GM23338 (cell line): ENCODE measurements at regions not wholly inside any gene's neighbourhood (a gene's known extent, or its start where the extent isn't known, plus 50 kb on each side); places are given as distances from the start of the nearest gene placed in this dataset.

Experiments used
- ATAC-seq: fragments of 200-7000 bp; cut with Tn5 transposase; 3 replicates; pipeline ENCODE4 v1.9.1; 2020
- DNase-seq: peaks from one replicate; pipeline ENCODE4 v3.0.0-alpha.2; 2015; ENCODE audit warnings: low spot score
- H2AFZ ChIP-seq: fragments of 200-600 bp; sonication (generic); 2 replicates; pipeline ENCODE4 v1.8.0; 2016; ENCODE audit warnings: antibody characterized with exemption, mild to moderate bottlenecking, moderate library complexity
- H3F3A ChIP-seq: fragments of 200-600 bp; sonication (generic); replicated peaks from 2 replicates; pipeline ENCODE4 v1.8.0; 2017; ENCODE audit warnings: antibody characterized with exemption, mixed run types, low read depth
- H3K27ac ChIP-seq: fragments of 200-600 bp; sonication (generic); 2 replicates; pipeline ENCODE4 v1.6.1; 2016; ENCODE audit warnings: low read depth
- H3K27me3 ChIP-seq: fragments of 200-600 bp; sonication (generic); 2 replicates; pipeline ENCODE4 v1.8.0; 2016; ENCODE audit warnings: mild to moderate bottlenecking, mixed run types, moderate library complexity; ENCODE audit not compliant: insufficient read depth
- H3K36me3 ChIP-seq: fragments of 200-600 bp; sonication (generic); 2 replicates; pipeline ENCODE4 v1.8.0; 2016; ENCODE audit warnings: mild to moderate bottlenecking; ENCODE audit not compliant: insufficient read depth
- H3K4me1 ChIP-seq: fragments of 200-600 bp; sonication (generic); 2 replicates; pipeline ENCODE4 v1.8.0; 2016; ENCODE audit warnings: mild to moderate bottlenecking, moderate library complexity; ENCODE audit not compliant: insufficient read depth
- H3K4me2 ChIP-seq: fragments of 200-600 bp; sonication (generic); 2 replicates; pipeline ENCODE4 v1.7.1; 2017; ENCODE audit warnings: mixed run types
- H3K4me3 ChIP-seq: fragments of 200-600 bp; sonication (generic); 2 replicates; pipeline ENCODE4 v1.6.1; 2016; ENCODE audit warnings: mixed run types
- H3K79me2 ChIP-seq: fragments of 200-600 bp; sonication (generic); replicated peaks from 2 replicates; pipeline ENCODE4 v1.8.0; 2017; ENCODE audit warnings: mild to moderate bottlenecking; ENCODE audit not compliant: insufficient read depth
- H3K9me2 ChIP-seq: fragments of 200-600 bp; sonication (generic); 2 replicates; pipeline ENCODE4 v1.8.0; 2017; ENCODE audit not compliant: insufficient read depth
- H4K20me1 ChIP-seq: fragments of 200-600 bp; sonication (generic); replicated peaks from 2 replicates; pipeline ENCODE4 v1.8.0; 2017; ENCODE audit warnings: mild to moderate bottlenecking; ENCODE audit not compliant: insufficient read depth
- H3K27ac Mint-ChIP-seq: 2 replicates; pipeline ENCODE4 v1.8.0; 2020; ENCODE audit warnings: inconsistent platforms, mild to moderate bottlenecking, moderate library complexity, mixed read lengths
- H3K27me3 Mint-ChIP-seq: 3 replicates; pipeline ENCODE4 v1.8.0; 2022; ENCODE audit warnings: low read depth, mild to moderate bottlenecking, moderate library complexity, mixed read lengths, inconsistent platforms; ENCODE audit not compliant: insufficient read depth, poor library complexity
- H3K36me3 Mint-ChIP-seq: 3 replicates; pipeline ENCODE4 v1.8.0; 2021; ENCODE audit warnings: low read depth, mild to moderate bottlenecking, inconsistent platforms, moderate library complexity, mixed read lengths
- H3K4me1 Mint-ChIP-seq: 3 replicates; pipeline ENCODE4 v1.8.0; 2020; ENCODE audit warnings: mild to moderate bottlenecking, inconsistent platforms, mixed read lengths
- H3K4me3 Mint-ChIP-seq: 3 replicates; pipeline ENCODE4 v1.8.0; 2021; ENCODE audit warnings: moderate library complexity, mild to moderate bottlenecking, inconsistent platforms, mixed read lengths
- H3K9me3 Mint-ChIP-seq: 3 replicates; pipeline ENCODE4 v1.8.0; 2020; ENCODE audit warnings: moderate library complexity, mild to moderate bottlenecking, inconsistent platforms, mixed read lengths
- CREB1 ChIP-seq: fragments of 250-450 bp; sonication (Bioruptor Pico); IDR thresholded peaks from 2 replicates; pipeline ENCODE4 v1.5.0; 2020; ENCODE audit warnings: low read depth, mild to moderate bottlenecking, moderate library complexity
- EZH2 ChIP-seq: fragments of 200-600 bp; sonication (generic); IDR thresholded peaks from one replicate; pipeline ENCODE4 v1.8.0; 2017; ENCODE audit warnings: antibody characterized with exemption, mild to moderate bottlenecking, low read depth; ENCODE audit not compliant: unreplicated experiment
- EZH2phosphoT487 ChIP-seq: fragments of 200-600 bp; sonication (generic); IDR thresholded peaks from one replicate; pipeline ENCODE4 v1.8.1; 2018; ENCODE audit warnings: antibody characterized with exemption; ENCODE audit not compliant: unreplicated experiment
- JUNB ChIP-seq: IDR thresholded peaks from one replicate; pipeline ENCODE4 v1.6.1; 2016; ENCODE audit warnings: antibody characterized with exemption; ENCODE audit not compliant: unreplicated experiment
- NANOG ChIP-seq: IDR thresholded peaks from 2 replicates; pipeline ENCODE4 v1.6.1; 2016; ENCODE audit warnings: antibody characterized with exemption, borderline replicate concordance
- POLR2AphosphoS5 ChIP-seq: IDR thresholded peaks from 2 replicates; pipeline ENCODE4 v1.6.1; 2016; ENCODE audit warnings: antibody characterized with exemption, low read depth
- STAT1 ChIP-seq: IDR thresholded peaks from one replicate; pipeline ENCODE4 v1.6.1; 2016; ENCODE audit warnings: antibody characterized with exemption; ENCODE audit not compliant: unreplicated experiment
- ZNF114 ChIP-seq: fragments of 250-450 bp; sonication (Bioruptor Pico); IDR thresholded peaks from 2 replicates; pipeline ENCODE4 v1.5.0; 2020; ENCODE audit warnings: mild to moderate bottlenecking, moderate library complexity
- ZNF331 ChIP-seq: fragments of 250-450 bp; sonication (Bioruptor Pico); IDR thresholded peaks from 2 replicates; pipeline ENCODE4 v1.5.0; 2020; ENCODE audit warnings: low read depth, mild to moderate bottlenecking, moderate library complexity
- TF ChIP-seq, protein P1 (sequence below), 2 experiments: fragments of 200-600 bp in 1 of 2; sonication (generic) in 1 of 2; conservative IDR thresholded peaks; 2 replicates each; pipeline versions ENCODE4 v1.5.1 to v1.6.1; 2016 to 2017; ENCODE audit warnings: antibody characterized with exemption in 2 of 2, low read depth in 2 of 2, mild to moderate bottlenecking in 2 of 2, moderate library complexity in 1 of 2
- TF ChIP-seq, protein P2 (sequence below): IDR thresholded peaks from 2 replicates; pipeline ENCODE4 v1.6.1; 2016; ENCODE audit warnings: antibody characterized with exemption
- TF ChIP-seq, protein P3 (sequence below): fragments of 250-450 bp; sonication (Bioruptor Pico); IDR thresholded peaks from 2 replicates; pipeline ENCODE4 v1.5.0; 2020; ENCODE audit warnings: mild to moderate bottlenecking, moderate library complexity
- TF ChIP-seq, protein P4 (sequence below): IDR thresholded peaks from one replicate; pipeline ENCODE4 v1.6.1; 2018; ENCODE audit warnings: antibody characterized with exemption; ENCODE audit not compliant: unreplicated experiment

DNA sequence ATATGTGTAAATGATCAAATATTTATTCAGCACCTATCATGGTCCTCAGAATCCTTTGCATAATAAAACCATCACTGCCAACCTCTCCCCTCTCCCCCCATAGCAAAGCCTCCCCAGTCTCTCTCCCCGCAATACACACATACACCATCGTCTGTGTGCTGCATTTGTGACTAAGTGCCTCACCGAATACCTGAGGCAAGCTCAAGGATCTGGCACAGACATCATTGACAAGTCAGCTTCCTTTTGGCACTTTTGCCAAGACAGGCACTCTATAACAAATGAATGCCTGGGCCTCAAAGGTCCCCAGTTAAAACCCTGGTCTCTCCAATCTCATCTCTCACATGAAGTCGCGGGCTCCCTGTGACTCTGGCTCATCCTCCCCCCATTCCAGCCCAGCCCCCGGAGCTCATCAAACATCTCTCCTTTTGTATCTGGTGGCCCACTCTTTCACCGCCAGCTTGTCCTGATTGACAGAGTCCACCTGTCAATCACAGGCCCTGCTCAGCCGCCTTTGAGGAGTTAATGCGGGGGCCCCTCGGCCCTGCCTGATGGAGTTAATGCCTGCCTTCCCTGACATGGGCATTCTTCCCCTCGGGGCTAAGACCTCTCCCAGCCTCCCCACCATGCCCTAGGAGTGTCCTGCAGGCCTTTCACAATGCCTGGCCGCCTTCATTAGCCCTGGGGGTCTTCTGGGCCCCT lies 135.8 kb upstream of the ATP6AP2 start:
- Histone ChIP-seq H3F3A (no peaks in the 10 kb centered on the region), H3K27me3 (no peaks in the 10 kb centered on the region), H4K20me1 (no peaks in the 10 kb centered on the region), H3K36me3 (no peaks in the 10 kb centered on the region), H3K27ac (no peak overlapping the region), H3K4me2 (no peak overlapping the region), H3K4me3 (no peak overlapping the region), H3K79me2 (no peaks in the 10 kb centered on the region), H3K9me2 (no peaks in the 10 kb centered on the region), H3K4me1 (no peaks in the 10 kb centered on the region), H2AFZ (no peak overlapping the region)
- TF ChIP-seq, protein P1, sequence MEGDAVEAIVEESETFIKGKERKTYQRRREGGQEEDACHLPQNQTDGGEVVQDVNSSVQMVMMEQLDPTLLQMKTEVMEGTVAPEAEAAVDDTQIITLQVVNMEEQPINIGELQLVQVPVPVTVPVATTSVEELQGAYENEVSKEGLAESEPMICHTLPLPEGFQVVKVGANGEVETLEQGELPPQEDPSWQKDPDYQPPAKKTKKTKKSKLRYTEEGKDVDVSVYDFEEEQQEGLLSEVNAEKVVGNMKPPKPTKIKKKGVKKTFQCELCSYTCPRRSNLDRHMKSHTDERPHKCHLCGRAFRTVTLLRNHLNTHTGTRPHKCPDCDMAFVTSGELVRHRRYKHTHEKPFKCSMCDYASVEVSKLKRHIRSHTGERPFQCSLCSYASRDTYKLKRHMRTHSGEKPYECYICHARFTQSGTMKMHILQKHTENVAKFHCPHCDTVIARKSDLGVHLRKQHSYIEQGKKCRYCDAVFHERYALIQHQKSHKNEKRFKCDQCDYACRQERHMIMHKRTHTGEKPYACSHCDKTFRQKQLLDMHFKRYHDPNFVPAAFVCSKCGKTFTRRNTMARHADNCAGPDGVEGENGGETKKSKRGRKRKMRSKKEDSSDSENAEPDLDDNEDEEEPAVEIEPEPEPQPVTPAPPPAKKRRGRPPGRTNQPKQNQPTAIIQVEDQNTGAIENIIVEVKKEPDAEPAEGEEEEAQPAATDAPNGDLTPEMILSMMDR (conservative IDR thresholded peaks at IDR 0.05; ENCODE audit: low read depth in 2 of 2): no peak
- TF ChIP-seq EZH2: no peak
- TF ChIP-seq POLR2AphosphoS5: no peak
- TF ChIP-seq STAT1: no peak
- TF ChIP-seq CREB1 (CRISPR knock-in tag): no peak
- TF ChIP-seq, protein P2, sequence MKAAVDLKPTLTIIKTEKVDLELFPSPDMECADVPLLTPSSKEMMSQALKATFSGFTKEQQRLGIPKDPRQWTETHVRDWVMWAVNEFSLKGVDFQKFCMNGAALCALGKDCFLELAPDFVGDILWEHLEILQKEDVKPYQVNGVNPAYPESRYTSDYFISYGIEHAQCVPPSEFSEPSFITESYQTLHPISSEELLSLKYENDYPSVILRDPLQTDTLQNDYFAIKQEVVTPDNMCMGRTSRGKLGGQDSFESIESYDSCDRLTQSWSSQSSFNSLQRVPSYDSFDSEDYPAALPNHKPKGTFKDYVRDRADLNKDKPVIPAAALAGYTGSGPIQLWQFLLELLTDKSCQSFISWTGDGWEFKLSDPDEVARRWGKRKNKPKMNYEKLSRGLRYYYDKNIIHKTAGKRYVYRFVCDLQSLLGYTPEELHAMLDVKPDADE: no peak
- no peak for TF ChIP-seq EZH2phosphoT487
- TF ChIP-seq, protein P3, sequence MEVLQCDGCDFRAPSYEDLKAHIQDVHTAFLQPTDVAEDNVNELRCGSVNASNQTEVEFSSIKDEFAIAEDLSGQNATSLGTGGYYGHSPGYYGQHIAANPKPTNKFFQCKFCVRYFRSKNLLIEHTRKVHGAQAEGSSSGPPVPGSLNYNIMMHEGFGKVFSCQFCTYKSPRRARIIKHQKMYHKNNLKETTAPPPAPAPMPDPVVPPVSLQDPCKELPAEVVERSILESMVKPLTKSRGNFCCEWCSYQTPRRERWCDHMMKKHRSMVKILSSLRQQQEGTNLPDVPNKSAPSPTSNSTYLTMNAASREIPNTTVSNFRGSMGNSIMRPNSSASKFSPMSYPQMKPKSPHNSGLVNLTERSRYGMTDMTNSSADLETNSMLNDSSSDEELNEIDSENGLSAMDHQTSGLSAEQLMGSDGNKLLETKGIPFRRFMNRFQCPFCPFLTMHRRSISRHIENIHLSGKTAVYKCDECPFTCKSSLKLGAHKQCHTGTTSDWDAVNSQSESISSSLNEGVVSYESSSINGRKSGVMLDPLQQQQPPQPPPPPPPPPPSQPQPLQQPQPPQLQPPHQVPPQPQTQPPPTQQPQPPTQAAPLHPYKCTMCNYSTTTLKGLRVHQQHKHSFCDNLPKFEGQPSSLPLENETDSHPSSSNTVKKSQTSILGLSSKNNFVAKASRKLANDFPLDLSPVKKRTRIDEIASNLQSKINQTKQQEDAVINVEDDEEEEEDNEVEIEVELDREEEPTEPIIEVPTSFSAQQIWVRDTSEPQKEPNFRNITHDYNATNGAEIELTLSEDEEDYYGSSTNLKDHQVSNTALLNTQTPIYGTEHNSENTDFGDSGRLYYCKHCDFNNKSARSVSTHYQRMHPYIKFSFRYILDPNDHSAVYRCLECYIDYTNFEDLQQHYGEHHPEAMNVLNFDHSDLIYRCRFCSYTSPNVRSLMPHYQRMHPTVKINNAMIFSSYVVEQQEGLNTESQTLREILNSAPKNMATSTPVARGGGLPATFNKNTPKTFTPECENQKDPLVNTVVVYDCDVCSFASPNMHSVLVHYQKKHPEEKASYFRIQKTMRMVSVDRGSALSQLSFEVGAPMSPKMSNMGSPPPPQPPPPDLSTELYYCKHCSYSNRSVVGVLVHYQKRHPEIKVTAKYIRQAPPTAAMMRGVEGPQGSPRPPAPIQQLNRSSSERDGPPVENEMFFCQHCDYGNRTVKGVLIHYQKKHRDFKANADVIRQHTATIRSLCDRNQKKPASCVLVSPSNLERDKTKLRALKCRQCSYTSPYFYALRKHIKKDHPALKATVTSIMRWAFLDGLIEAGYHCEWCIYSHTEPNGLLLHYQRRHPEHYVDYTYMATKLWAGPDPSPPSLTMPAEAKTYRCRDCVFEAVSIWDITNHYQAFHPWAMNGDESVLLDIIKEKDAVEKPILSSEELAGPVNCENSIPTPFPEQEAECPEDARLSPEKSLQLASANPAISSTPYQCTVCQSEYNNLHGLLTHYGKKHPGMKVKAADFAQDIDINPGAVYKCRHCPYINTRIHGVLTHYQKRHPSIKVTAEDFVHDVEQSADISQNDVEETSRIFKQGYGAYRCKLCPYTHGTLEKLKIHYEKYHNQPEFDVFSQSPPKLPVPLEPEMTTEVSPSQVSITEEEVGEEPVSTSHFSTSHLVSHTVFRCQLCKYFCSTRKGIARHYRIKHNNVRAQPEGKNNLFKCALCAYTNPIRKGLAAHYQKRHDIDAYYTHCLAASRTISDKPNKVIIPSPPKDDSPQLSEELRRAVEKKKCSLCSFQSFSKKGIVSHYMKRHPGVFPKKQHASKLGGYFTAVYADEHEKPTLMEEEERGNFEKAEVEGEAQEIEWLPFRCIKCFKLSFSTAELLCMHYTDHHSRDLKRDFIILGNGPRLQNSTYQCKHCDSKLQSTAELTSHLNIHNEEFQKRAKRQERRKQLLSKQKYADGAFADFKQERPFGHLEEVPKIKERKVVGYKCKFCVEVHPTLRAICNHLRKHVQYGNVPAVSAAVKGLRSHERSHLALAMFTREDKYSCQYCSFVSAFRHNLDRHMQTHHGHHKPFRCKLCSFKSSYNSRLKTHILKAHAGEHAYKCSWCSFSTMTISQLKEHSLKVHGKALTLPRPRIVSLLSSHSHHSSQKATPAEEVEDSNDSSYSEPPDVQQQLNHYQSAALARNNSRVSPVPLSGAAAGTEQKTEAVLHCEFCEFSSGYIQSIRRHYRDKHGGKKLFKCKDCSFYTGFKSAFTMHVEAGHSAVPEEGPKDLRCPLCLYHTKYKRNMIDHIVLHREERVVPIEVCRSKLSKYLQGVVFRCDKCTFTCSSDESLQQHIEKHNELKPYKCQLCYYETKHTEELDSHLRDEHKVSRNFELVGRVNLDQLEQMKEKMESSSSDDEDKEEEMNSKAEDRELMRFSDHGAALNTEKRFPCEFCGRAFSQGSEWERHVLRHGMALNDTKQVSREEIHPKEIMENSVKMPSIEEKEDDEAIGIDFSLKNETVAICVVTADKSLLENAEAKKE: no peak
- no peak for TF ChIP-seq ZNF114 (CRISPR knock-in tag)
- TF ChIP-seq NANOG: no peak
- no peak for TF ChIP-seq JUNB
- no peak for TF ChIP-seq ZNF331 (CRISPR knock-in tag)
- TF ChIP-seq, protein P4, sequence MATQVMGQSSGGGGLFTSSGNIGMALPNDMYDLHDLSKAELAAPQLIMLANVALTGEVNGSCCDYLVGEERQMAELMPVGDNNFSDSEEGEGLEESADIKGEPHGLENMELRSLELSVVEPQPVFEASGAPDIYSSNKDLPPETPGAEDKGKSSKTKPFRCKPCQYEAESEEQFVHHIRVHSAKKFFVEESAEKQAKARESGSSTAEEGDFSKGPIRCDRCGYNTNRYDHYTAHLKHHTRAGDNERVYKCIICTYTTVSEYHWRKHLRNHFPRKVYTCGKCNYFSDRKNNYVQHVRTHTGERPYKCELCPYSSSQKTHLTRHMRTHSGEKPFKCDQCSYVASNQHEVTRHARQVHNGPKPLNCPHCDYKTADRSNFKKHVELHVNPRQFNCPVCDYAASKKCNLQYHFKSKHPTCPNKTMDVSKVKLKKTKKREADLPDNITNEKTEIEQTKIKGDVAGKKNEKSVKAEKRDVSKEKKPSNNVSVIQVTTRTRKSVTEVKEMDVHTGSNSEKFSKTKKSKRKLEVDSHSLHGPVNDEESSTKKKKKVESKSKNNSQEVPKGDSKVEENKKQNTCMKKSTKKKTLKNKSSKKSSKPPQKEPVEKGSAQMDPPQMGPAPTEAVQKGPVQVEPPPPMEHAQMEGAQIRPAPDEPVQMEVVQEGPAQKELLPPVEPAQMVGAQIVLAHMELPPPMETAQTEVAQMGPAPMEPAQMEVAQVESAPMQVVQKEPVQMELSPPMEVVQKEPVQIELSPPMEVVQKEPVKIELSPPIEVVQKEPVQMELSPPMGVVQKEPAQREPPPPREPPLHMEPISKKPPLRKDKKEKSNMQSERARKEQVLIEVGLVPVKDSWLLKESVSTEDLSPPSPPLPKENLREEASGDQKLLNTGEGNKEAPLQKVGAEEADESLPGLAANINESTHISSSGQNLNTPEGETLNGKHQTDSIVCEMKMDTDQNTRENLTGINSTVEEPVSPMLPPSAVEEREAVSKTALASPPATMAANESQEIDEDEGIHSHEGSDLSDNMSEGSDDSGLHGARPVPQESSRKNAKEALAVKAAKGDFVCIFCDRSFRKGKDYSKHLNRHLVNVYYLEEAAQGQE: no peak
- Mint-ChIP-seq H3K4me3 (no peak overlapping the region), H3K27ac (no peak overlapping the region), H3K36me3 (no peaks in the 10 kb centered on the region), H3K9me3 (no peaks in the 10 kb centered on the region), H3K27me3 (no peaks in the 10 kb centered on the region), H3K4me1 (peaks cover 7% of the 10 kb centered on the region; the same call in 2 of the 3 replicates)
- ATAC-seq: no peak
- DNase-seq: no peak
